HCT116 (cell line): ENCODE measurements at regions not wholly inside any gene's neighbourhood (a gene's known extent, or its start where the extent isn't known, plus 50 kb on each side); places are given as distances from the start of the nearest gene placed in this dataset.

ENCODE experiments used
- ATAC-seq: fragments of 200-7000 bp; cut with Tn5 transposase; 2 replicates; pipeline ENCODE4 v1.9.1; 2020; ENCODE audit warnings: mild to moderate bottlenecking, moderate library complexity
- BruUV-seq: library from RNA; stranded (reverse); fragments of 400-500 nt; replicated peaks from 2 replicates; lab custom pipeline; 2021; lab: Mats Ljungman, UMichigan
- CTCF ChIA-PET: fragments of 300-600 bp; sonication (Branson Sonifier 250); formaldehyde crosslinking; loops from one replicate; lab custom pipeline; 2021; ENCODE audit warnings: antibody characterized with exemption; lab: Charles Lee
- POLR2A ChIA-PET: fragments of 300-600, 350-600 bp; sonication (Branson Sonifier 250); formaldehyde crosslinking; loops from one replicate; lab custom pipeline; 2021; ENCODE audit warnings: antibody characterized with exemption; lab: Charles Lee
- RAD21 ChIA-PET, 2 experiments: fragments of 300-600 bp; sonication (Branson Sonifier 250); formaldehyde crosslinking; loops; one replicate each; lab custom pipeline; 2023; ENCODE audit warnings: low total read pairs in 2 of 2; ENCODE audit not compliant: uncharacterized antibody in 2 of 2, unreplicated experiment in 2 of 2, low non-redundant PET in 1 of 2; lab: Charles Lee
- DNase-seq: peaks from one replicate; pipeline ENCODE4 v3.0.0-alpha.2; 2010; ENCODE audit warnings: low read depth, low spot score
- H2AFZ ChIP-seq: fragments of 200-600 bp; shearing (Covaris generic), sonication (generic); 2 replicates; pipeline ENCODE4 v1.6.1; 2017; ENCODE audit warnings: low read depth, mixed run types, mixed read lengths, antibody characterized with exemption, low read length; ENCODE audit not compliant: poor library complexity, severe bottlenecking
- H3K27ac ChIP-seq: 2 replicates; pipeline ENCODE4 v1.5.1; 2012; ENCODE audit warnings: low read depth, low read length
- H3K27me3 ChIP-seq: fragments of 200-600 bp; sonication (generic); 2 replicates; pipeline ENCODE4 v1.6.1; 2016; ENCODE audit warnings: mixed run types, low read length, mixed read lengths; ENCODE audit not compliant: insufficient read depth
- H3K36me3 ChIP-seq, 2 experiments: fragments of 200-500 bp in 1 of 2; fragments of 200-600 bp in 1 of 2; sonication (Bioruptor generic) in 1 of 2; sonication (generic) in 1 of 2; 2 replicates each; pipeline versions ENCODE4 v1.5.1 to v1.6.1; 2014 to 2016; ENCODE audit warnings: low read length in 2 of 2, inconsistent platforms in 1 of 2, mixed read lengths in 1 of 2, mixed run types in 1 of 2; ENCODE audit not compliant: insufficient read depth in 2 of 2, control insufficient read depth in 1 of 2
- H3K4me1 ChIP-seq, 2 experiments: fragments of 200-600 bp in 1 of 2; sonication (generic) in 1 of 2; 2 replicates each; pipeline versions ENCODE4 v1.5.1 to v1.6.1; 2012 to 2017; ENCODE audit warnings: low read length in 2 of 2, inconsistent platforms in 1 of 2, mild to moderate bottlenecking in 1 of 2, mixed read lengths in 1 of 2, mixed run types in 1 of 2, moderate library complexity in 1 of 2; ENCODE audit not compliant: insufficient read depth in 2 of 2, control insufficient read depth in 1 of 2
- H3K4me2 ChIP-seq: fragments of 200-600 bp; sonication (generic); 2 replicates; pipeline ENCODE4 v1.6.1; 2017; ENCODE audit warnings: mixed run types, low read length, mixed read lengths
- H3K4me3 ChIP-seq, 2 experiments: fragments of 200-600 bp in 1 of 2; sonication (generic) in 1 of 2; replicated peaks in 1 of 2; 2 replicates each; pipeline ENCODE4 v1.5.1; 2011 to 2016; ENCODE audit warnings: low read length in 2 of 2, control low read depth in 1 of 2, low read depth in 1 of 2, mild to moderate bottlenecking in 1 of 2, mixed read lengths in 1 of 2, mixed run types in 1 of 2
- H3K79me2 ChIP-seq: fragments of 200-600 bp; sonication (generic); 2 replicates; pipeline ENCODE4 v1.6.1; 2017; ENCODE audit warnings: mild to moderate bottlenecking, mixed run types, low read length, moderate library complexity, mixed read lengths; ENCODE audit not compliant: insufficient read depth
- H3K9ac ChIP-seq: fragments of 200-600 bp; sonication (generic); 2 replicates; pipeline ENCODE4 v1.6.1; 2016; ENCODE audit warnings: low read length, mixed read lengths
- H3K9me2 ChIP-seq: fragments of 200-600 bp; sonication (generic), shearing (Covaris generic); 2 replicates; pipeline ENCODE4 v1.6.1; 2017; ENCODE audit warnings: mixed run types, mild to moderate bottlenecking, moderate library complexity; ENCODE audit not compliant: insufficient read depth
- H3K9me3 ChIP-seq, 2 experiments: fragments of 200-500 bp in 1 of 2; fragments of 200-600 bp in 1 of 2; sonication (Bioruptor generic) in 1 of 2; sonication (generic) in 1 of 2; 2 replicates each; pipeline ENCODE4 v1.6.1; 2014 to 2017; ENCODE audit warnings: low read length in 2 of 2, mixed read lengths in 2 of 2, inconsistent platforms in 1 of 2, low read depth in 1 of 2, mild to moderate bottlenecking in 1 of 2, mixed run types in 1 of 2, moderate library complexity in 1 of 2; ENCODE audit not compliant: control insufficient read depth in 1 of 2, insufficient read depth in 1 of 2
- H4K20me1 ChIP-seq: fragments of 200-600 bp; sonication (generic), shearing (Covaris generic); 2 replicates; pipeline ENCODE4 v1.6.1; 2017; ENCODE audit warnings: mixed run types, mild to moderate bottlenecking, moderate library complexity; ENCODE audit not compliant: insufficient read depth
- CBX3 ChIP-seq: IDR thresholded peaks from 2 replicates; pipeline ENCODE4 v1.6.1; 2012; ENCODE audit warnings: low read depth
- CEBPB ChIP-seq: IDR thresholded peaks from 2 replicates; pipeline ENCODE4 v1.6.1; 2012; ENCODE audit warnings: low read depth
- EGR1 ChIP-seq: IDR thresholded peaks from 2 replicates; pipeline ENCODE4 v1.6.1; 2012; ENCODE audit warnings: low read depth
- ELF1 ChIP-seq: IDR thresholded peaks from 2 replicates; pipeline ENCODE4 v1.6.1; 2012; ENCODE audit warnings: low read depth, borderline replicate concordance
- EZH2 ChIP-seq: fragments of 200-600 bp; sonication (generic); IDR thresholded peaks from 2 replicates; pipeline ENCODE4 v1.6.1; 2017; ENCODE audit warnings: antibody characterized with exemption, mixed run types
- EZH2phosphoT487 ChIP-seq: fragments of 200-600 bp; IDR thresholded peaks from 2 replicates; pipeline ENCODE4 v1.6.1; 2018; ENCODE audit warnings: antibody characterized with exemption, borderline replicate concordance
- FOSL1 ChIP-seq: IDR thresholded peaks from 2 replicates; pipeline ENCODE4 v1.6.1; 2012; ENCODE audit warnings: low read depth
- POLR2A ChIP-seq: IDR thresholded peaks from 2 replicates; pipeline ENCODE4 v1.7.0; 2011; ENCODE audit warnings: borderline replicate concordance; ENCODE audit not compliant: insufficient read depth, insufficient read length; ENCODE audit errors: extremely low read depth
- POLR2AphosphoS5 ChIP-seq: IDR thresholded peaks from 2 replicates; pipeline ENCODE4 v1.6.1; 2011; ENCODE audit warnings: mild to moderate bottlenecking, low read depth, low read length, moderate library complexity
- RAD21 ChIP-seq: IDR thresholded peaks from 2 replicates; pipeline ENCODE4 v1.6.1; 2012; ENCODE audit warnings: low read depth, mild to moderate bottlenecking
- SIN3A ChIP-seq: IDR thresholded peaks from 2 replicates; pipeline ENCODE4 v1.6.1; 2012; ENCODE audit warnings: low read depth
- SP1 ChIP-seq: IDR thresholded peaks from 2 replicates; pipeline ENCODE4 v1.6.1; 2012; ENCODE audit warnings: low read depth
- YY1 ChIP-seq: IDR thresholded peaks from 2 replicates; pipeline ENCODE4 v1.6.1; 2011; ENCODE audit warnings: low read length, low read depth, moderate library complexity, mild to moderate bottlenecking; ENCODE audit not compliant: insufficient replicate concordance; ENCODE audit errors: extremely low read depth
- ZFX ChIP-seq: fragments of 450-650 bp; IDR thresholded peaks from 2 replicates; pipeline ENCODE4 v1.6.1; 2017
- ZNF274 ChIP-seq: fragments of 200-500 bp; sonication (Bioruptor generic); IDR thresholded peaks from 2 replicates; pipeline ENCODE4 v1.6.1; 2014; ENCODE audit warnings: mild to moderate bottlenecking, low read depth, low read length, inconsistent platforms
- intact Hi-C: fragments of 100-400 bp; cut with micrococcal nuclease; formaldehyde crosslinking; loops from 2 replicates; pipeline ENCODE4 v1.10.0; 2022
- TF ChIP-seq, protein P1 (sequence below): IDR thresholded peaks from 2 replicates; pipeline ENCODE4 v1.6.1; 2012; ENCODE audit warnings: low read depth
- TF ChIP-seq, protein P2 (sequence below): IDR thresholded peaks from 2 replicates; pipeline ENCODE4 v1.6.1; 2012
- TF ChIP-seq, protein P3 (sequence below): IDR thresholded peaks from 2 replicates; pipeline ENCODE4 v1.6.1; 2012
- TF ChIP-seq, protein P4 (sequence below): IDR thresholded peaks from 2 replicates; pipeline ENCODE4 v1.6.1; 2011; ENCODE audit warnings: mild to moderate bottlenecking, low read length, moderate library complexity; ENCODE audit not compliant: insufficient replicate concordance; ENCODE audit errors: extremely low read depth
- TF ChIP-seq, protein P5 (sequence below), 3 experiments: fragments of 200-600 bp in 1 of 3; sonication (generic) in 1 of 3; IDR thresholded peaks in 2 of 3; conservative IDR thresholded peaks in 1 of 3; 2 replicates each; pipeline ENCODE4 v1.5.1; 2012 to 2017; ENCODE audit warnings: low read depth in 2 of 3, low read length in 2 of 3, antibody characterized with exemption in 1 of 3, borderline replicate concordance in 1 of 3, control low read depth in 1 of 3, mild to moderate bottlenecking in 1 of 3, mixed read lengths in 1 of 3, mixed run types in 1 of 3, moderate library complexity in 1 of 3; ENCODE audit not compliant: insufficient read depth in 1 of 3

DNA sequence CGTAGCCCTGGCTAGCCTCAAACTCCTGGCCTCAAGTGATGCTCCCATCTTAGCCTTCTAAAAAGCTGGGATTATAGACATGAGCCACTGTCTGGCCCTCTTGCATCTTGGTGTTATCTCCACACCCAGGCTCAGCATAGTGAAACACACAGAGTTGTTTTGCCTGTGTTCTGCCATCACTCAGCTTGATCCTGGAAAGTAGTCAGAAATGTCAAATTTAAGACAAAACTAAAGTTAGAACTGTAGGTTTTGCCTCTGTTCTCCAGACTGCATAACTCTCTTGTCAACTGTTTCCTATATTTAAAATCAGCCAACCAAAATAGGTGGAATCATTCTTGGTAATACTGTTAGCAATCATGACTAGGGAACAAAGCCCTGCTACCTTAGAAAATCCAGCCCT lies 72.1 kb upstream of the GULP1 start:
- intact Hi-C loops = no loop called here
- no peaks in the 10 kb centered on the region for H3K9me2 ChIP-seq
- H3K9me3 ChIP-seq = no peaks in the 10 kb centered on the region
- H2AFZ ChIP-seq = no peak overlapping the region
- RAD21 ChIA-PET = no interaction called here
- no peak for TF ChIP-seq SP1
- no peak for TF ChIP-seq EZH2phosphoT487
- TF ChIP-seq, protein P1, sequence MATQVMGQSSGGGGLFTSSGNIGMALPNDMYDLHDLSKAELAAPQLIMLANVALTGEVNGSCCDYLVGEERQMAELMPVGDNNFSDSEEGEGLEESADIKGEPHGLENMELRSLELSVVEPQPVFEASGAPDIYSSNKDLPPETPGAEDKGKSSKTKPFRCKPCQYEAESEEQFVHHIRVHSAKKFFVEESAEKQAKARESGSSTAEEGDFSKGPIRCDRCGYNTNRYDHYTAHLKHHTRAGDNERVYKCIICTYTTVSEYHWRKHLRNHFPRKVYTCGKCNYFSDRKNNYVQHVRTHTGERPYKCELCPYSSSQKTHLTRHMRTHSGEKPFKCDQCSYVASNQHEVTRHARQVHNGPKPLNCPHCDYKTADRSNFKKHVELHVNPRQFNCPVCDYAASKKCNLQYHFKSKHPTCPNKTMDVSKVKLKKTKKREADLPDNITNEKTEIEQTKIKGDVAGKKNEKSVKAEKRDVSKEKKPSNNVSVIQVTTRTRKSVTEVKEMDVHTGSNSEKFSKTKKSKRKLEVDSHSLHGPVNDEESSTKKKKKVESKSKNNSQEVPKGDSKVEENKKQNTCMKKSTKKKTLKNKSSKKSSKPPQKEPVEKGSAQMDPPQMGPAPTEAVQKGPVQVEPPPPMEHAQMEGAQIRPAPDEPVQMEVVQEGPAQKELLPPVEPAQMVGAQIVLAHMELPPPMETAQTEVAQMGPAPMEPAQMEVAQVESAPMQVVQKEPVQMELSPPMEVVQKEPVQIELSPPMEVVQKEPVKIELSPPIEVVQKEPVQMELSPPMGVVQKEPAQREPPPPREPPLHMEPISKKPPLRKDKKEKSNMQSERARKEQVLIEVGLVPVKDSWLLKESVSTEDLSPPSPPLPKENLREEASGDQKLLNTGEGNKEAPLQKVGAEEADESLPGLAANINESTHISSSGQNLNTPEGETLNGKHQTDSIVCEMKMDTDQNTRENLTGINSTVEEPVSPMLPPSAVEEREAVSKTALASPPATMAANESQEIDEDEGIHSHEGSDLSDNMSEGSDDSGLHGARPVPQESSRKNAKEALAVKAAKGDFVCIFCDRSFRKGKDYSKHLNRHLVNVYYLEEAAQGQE = no peak
- TF ChIP-seq ZNF274 = no peak
- TF ChIP-seq FOSL1 = no peak
- TF ChIP-seq, protein P2, sequence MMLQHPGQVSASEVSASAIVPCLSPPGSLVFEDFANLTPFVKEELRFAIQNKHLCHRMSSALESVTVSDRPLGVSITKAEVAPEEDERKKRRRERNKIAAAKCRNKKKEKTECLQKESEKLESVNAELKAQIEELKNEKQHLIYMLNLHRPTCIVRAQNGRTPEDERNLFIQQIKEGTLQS = no peak
- TF ChIP-seq POLR2A = no peak
- no peak for TF ChIP-seq CEBPB
- no peak for TF ChIP-seq CBX3
- TF ChIP-seq YY1 = no peak
- TF ChIP-seq EGR1 = no peak
- TF ChIP-seq ZFX = no peak
- no peak for TF ChIP-seq POLR2AphosphoS5
- TF ChIP-seq, protein P3, sequence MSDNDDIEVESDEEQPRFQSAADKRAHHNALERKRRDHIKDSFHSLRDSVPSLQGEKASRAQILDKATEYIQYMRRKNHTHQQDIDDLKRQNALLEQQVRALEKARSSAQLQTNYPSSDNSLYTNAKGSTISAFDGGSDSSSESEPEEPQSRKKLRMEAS = no peak
- TF ChIP-seq EZH2 = no peak
- TF ChIP-seq, protein P4, sequence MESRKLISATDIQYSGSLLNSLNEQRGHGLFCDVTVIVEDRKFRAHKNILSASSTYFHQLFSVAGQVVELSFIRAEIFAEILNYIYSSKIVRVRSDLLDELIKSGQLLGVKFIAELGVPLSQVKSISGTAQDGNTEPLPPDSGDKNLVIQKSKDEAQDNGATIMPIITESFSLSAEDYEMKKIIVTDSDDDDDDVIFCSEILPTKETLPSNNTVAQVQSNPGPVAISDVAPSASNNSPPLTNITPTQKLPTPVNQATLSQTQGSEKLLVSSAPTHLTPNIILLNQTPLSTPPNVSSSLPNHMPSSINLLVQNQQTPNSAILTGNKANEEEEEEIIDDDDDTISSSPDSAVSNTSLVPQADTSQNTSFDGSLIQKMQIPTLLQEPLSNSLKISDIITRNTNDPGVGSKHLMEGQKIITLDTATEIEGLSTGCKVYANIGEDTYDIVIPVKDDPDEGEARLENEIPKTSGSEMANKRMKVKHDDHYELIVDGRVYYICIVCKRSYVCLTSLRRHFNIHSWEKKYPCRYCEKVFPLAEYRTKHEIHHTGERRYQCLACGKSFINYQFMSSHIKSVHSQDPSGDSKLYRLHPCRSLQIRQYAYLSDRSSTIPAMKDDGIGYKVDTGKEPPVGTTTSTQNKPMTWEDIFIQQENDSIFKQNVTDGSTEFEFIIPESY = no peak
- TF ChIP-seq RAD21 = no peak
- TF ChIP-seq, protein P5, sequence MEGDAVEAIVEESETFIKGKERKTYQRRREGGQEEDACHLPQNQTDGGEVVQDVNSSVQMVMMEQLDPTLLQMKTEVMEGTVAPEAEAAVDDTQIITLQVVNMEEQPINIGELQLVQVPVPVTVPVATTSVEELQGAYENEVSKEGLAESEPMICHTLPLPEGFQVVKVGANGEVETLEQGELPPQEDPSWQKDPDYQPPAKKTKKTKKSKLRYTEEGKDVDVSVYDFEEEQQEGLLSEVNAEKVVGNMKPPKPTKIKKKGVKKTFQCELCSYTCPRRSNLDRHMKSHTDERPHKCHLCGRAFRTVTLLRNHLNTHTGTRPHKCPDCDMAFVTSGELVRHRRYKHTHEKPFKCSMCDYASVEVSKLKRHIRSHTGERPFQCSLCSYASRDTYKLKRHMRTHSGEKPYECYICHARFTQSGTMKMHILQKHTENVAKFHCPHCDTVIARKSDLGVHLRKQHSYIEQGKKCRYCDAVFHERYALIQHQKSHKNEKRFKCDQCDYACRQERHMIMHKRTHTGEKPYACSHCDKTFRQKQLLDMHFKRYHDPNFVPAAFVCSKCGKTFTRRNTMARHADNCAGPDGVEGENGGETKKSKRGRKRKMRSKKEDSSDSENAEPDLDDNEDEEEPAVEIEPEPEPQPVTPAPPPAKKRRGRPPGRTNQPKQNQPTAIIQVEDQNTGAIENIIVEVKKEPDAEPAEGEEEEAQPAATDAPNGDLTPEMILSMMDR (IDR thresholded peaks at IDR 0.05 in 2 of 3, conservative IDR thresholded peaks at IDR 0.05 in 1 of 3; ENCODE audit: borderline replicate concordance in 1 of 3, insufficient read depth in 1 of 3, low read depth in 2 of 3, low read length in 2 of 3) = no peak
- no peak for TF ChIP-seq SIN3A
- TF ChIP-seq ELF1 = no peak
- DNase-seq (no peak), ATAC-seq (no peak)
- H3K4me3 ChIP-seq = no peak overlapping the region
- no peaks in the 10 kb centered on the region for H3K27me3 ChIP-seq
- no peaks in the 10 kb centered on the region for H4K20me1 ChIP-seq
- POLR2A ChIA-PET = no interaction called here
- H3K9ac ChIP-seq = no peak overlapping the region
- no peaks in the 10 kb centered on the region for H3K4me1 ChIP-seq
- no peak overlapping the region for H3K4me2 ChIP-seq
- no peaks in the 10 kb centered on the region for H3K79me2 ChIP-seq
- CTCF ChIA-PET = no interaction called here
- no peak overlapping the region for H3K27ac ChIP-seq
- BruUV-seq = no TSS peak
- no peaks in the 10 kb centered on the region for H3K36me3 ChIP-seq
